Spinal cord (tissue), 9 donors: ENCODE measurements at regions not wholly inside any gene's neighbourhood (a gene's known extent, or its start where the extent isn't known, plus 50 kb on each side); places are given as distances from the start of the nearest gene placed in this dataset.

Source experiments
- DNase-seq, 6 donors: peaks; one replicate each; pipeline versions ENCODE4 v3.0.0 to v3.0.0-alpha.2; 2013 to 2015; ENCODE audit warnings: low spot score in 6 of 6, low read depth in 4 of 6
- H3K27ac ChIP-seq: one replicate; pipeline ENCODE4 v1.5.1; 2013; ENCODE audit warnings: low read depth, low read length, control low read depth
- H3K27me3 ChIP-seq: one replicate; pipeline ENCODE4 v1.6.1; 2013; ENCODE audit warnings: low read length; ENCODE audit not compliant: control insufficient read depth, insufficient read depth
- H3K36me3 ChIP-seq: one replicate; pipeline ENCODE4 v1.6.1; 2013; ENCODE audit warnings: low read length; ENCODE audit not compliant: control insufficient read depth, insufficient read depth
- H3K4me1 ChIP-seq: one replicate; pipeline ENCODE4 v1.6.1; 2013; ENCODE audit warnings: low read length; ENCODE audit not compliant: control insufficient read depth, insufficient read depth
- H3K4me3 ChIP-seq: one replicate; pipeline ENCODE4 v1.5.1; 2013; ENCODE audit warnings: low read depth, low read length, control low read depth
- H3K9me3 ChIP-seq: one replicate; pipeline ENCODE4 v1.6.1; 2013; ENCODE audit warnings: low read length; ENCODE audit not compliant: control insufficient read depth, insufficient read depth
- WGBS: methylation state at CpG from one replicate; pipeline ENCODE4 v1.1.5; 2013; ENCODE audit warnings: missing lambda C conversion rate; ENCODE audit not compliant: insufficient coverage; 5-methylcytosine and 5-hydroxymethylcytosine counted together
- donor health status: healthy.

DNA sequence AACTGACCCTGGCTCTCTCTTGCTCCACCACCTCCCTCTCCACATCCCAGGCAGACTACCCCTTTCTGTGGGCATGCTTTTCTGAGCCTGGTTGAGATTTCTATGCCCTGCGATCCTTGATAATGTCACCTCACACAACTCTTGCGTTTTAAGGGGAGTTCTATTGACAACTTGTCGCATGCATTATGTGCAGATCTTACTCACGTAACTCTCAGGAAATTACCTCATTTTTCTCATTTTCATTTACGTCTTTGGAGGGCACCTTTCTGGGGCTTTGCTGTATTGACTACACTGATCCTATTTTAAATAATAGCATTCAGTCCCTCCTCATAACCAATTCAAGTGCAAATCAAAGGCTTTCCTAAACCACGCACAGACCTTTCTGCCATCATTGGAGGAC lies 140.4 kb upstream of the WWC1 start:
- no peaks in the 10 kb centered on the region for H3K9me3 ChIP-seq
- peaks cover 18% of the 10 kb centered on the region for H3K4me1 ChIP-seq
- WGBS = 95% methylated on average over 4 of the region's 6 CpGs
- DNase-seq = no peak
- no peaks in the 10 kb centered on the region for H3K27me3 ChIP-seq
- H3K27ac ChIP-seq = no peak overlapping the region
- H3K4me3 ChIP-seq = no peak overlapping the region
- H3K36me3 ChIP-seq = no peaks in the 10 kb centered on the region

- no peak for DNase-seq
- H3K27me3 ChIP-seq = no peaks in the 10 kb centered on the region
- no peak overlapping the region for H3K27ac ChIP-seq
- 40% methylated on average over 1 of the region's 3 CpGs for WGBS
- H3K4me3 ChIP-seq = no peak overlapping the region
- H3K9me3 ChIP-seq = no peaks in the 10 kb centered on the region
- no peaks in the 10 kb centered on the region for H3K36me3 ChIP-seq
- H3K4me1 ChIP-seq = peaks cover 17% of the 10 kb centered on the region
Measured at GRCh38 chr5:168152660-168153059, 138.8 kb upstream of the WWC1 start.

DNA sequence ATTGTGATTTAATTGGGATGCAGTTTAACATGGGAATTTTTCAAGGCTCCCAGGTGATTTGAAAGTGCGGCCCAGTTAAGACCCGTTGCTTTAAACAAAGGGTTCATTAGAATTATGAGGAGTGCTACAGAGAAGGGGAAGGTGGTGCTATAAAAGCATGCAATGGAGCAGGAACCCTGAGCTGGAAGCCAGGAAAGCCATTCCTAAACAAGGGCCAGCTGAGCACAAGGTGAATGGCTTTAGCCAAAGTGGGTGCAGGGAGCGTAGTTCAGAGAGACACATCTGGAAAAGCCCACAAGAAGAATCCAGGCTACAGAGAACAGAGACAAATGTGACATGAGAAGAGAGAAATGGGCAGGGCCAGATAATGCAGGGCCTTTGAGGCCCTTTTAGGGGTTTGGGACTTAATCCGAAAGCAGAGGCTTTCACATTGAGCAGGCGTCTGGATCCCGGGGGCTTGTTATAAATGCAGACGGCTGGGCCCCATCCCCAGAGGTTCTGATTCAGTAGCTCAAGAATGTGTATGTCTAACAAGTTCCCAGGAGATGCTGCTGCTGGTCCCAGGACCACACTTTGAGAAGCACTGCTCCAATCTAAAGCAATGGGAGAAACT lies 138.1 kb upstream of the WWC1 start:
- Histone ChIP-seq H3K27ac (no peak overlapping the region), H3K4me1 (peaks cover 17% of the 10 kb centered on the region), H3K27me3 (no peaks in the 10 kb centered on the region), H3K36me3 (no peaks in the 10 kb centered on the region), H3K9me3 (no peaks in the 10 kb centered on the region), H3K4me3 (no peak overlapping the region)
- WGBS = 75% methylated on average over 7 of the region's 7 CpGs
- DNase-seq = no peak

DNA sequence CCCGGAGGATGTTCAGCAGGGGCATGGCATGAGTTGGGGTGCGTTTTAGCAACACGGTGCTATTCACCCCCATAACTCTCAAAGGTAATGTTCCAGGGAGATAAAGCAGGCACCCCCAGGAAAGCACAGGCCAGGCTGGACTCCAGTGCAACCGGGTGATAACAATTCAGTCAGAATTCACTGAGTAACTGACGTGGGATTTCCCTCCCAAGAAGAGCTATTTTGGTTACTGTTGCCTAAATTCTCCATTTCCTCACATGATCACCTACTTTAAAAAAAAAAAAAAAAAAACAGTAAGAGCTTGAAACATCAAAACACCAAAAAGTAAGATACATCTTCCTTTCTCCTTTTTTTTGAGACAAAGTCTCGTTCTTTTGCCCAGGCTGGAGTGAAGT lies 137.6 kb upstream of the WWC1 start:
- no peaks in the 10 kb centered on the region for H3K36me3 ChIP-seq
- DNase-seq = no peak
- WGBS = 97% methylated on average over 3 of the region's 6 CpGs
- peaks cover 16% of the 10 kb centered on the region for H3K4me1 ChIP-seq
- H3K27ac ChIP-seq = no peak overlapping the region
- H3K4me3 ChIP-seq = no peak overlapping the region
- no peaks in the 10 kb centered on the region for H3K27me3 ChIP-seq
- no peaks in the 10 kb centered on the region for H3K9me3 ChIP-seq

GRCh38 chr5:168155585-168155984 lies 135.9 kb upstream of the WWC1 start:
- no peak overlapping the region for H3K4me3 ChIP-seq
- no peaks in the 10 kb centered on the region for H3K9me3 ChIP-seq
- no peak overlapping the region for H3K27ac ChIP-seq
- DNase-seq = no peak
- 100% methylated on average over 1 of the region's 2 CpGs for WGBS
- H3K36me3 ChIP-seq = no peaks in the 10 kb centered on the region
- no peaks in the 10 kb centered on the region for H3K27me3 ChIP-seq
- peaks cover 7% of the 10 kb centered on the region for H3K4me1 ChIP-seq

GRCh38 chr5:168156170-168156569 lies 135.3 kb upstream of the WWC1 start:
- Histone ChIP-seq H3K27ac (no peak overlapping the region), H3K4me3 (no peak overlapping the region), H3K27me3 (no peaks in the 10 kb centered on the region), H3K4me1 (peaks cover 7% of the 10 kb centered on the region), H3K9me3 (no peaks in the 10 kb centered on the region), H3K36me3 (no peaks in the 10 kb centered on the region)
- WGBS = no CpG with 5 or more reads among the region's 1 CpG
- peak in 1 of 6 donors; percentile 35 for DNase-seq

GRCh38 chr5:168157141-168157540 lies 134.3 kb upstream of the WWC1 start:
- Histone ChIP-seq H3K27me3 (no peaks in the 10 kb centered on the region), H3K9me3 (no peaks in the 10 kb centered on the region), H3K4me1 (peaks cover 8% of the 10 kb centered on the region), H3K4me3 (no peak overlapping the region), H3K27ac (no peak overlapping the region), H3K36me3 (no peaks in the 10 kb centered on the region)
- no peak for DNase-seq
- 86% methylated on average over 2 of the region's 2 CpGs for WGBS

- DNase-seq = peak in 2 of 6 donors; percentile 54 to 77
- WGBS = 21% methylated on average over 2 of the region's 3 CpGs
Measured at GRCh38 chr5:168159425-168159824, 132.0 kb upstream of the WWC1 start.

GRCh38 chr5:168162464-168162863 lies 129.0 kb upstream of the WWC1 start:
- no peak overlapping the region for H3K27ac ChIP-seq
- no peaks in the 10 kb centered on the region for H3K27me3 ChIP-seq
- no peaks in the 10 kb centered on the region for H3K9me3 ChIP-seq
- H3K4me1 ChIP-seq = peaks cover 32% of the 10 kb centered on the region
- WGBS = 46% methylated on average over 7 of the region's 16 CpGs
- peak in 2 of 6 donors; percentile 60 to 95 for DNase-seq
- H3K36me3 ChIP-seq = peaks cover 3% of the 10 kb centered on the region
- H3K4me3 ChIP-seq = no peak overlapping the region

More at GRCh38 chr5:168159425-168159824, 132.0 kb upstream of the WWC1 start:
- H3K27me3 ChIP-seq = no peaks in the 10 kb centered on the region
- H3K9me3 ChIP-seq = no peaks in the 10 kb centered on the region
- H3K4me1 ChIP-seq = peaks cover 20% of the 10 kb centered on the region
- H3K4me3 ChIP-seq = no peak overlapping the region
- no peak overlapping the region for H3K27ac ChIP-seq
- H3K36me3 ChIP-seq = peaks cover 3% of the 10 kb centered on the region

- Histone ChIP-seq H3K27ac (no peak overlapping the region), H3K27me3 (no peaks in the 10 kb centered on the region), H3K4me1 (peaks cover 34% of the 10 kb centered on the region), H3K9me3 (no peaks in the 10 kb centered on the region), H3K36me3 (peaks cover 3% of the 10 kb centered on the region), H3K4me3 (no peak overlapping the region)
- peak in 2 of 6 donors; percentile 60 to 62 for DNase-seq
- WGBS = 80% methylated on average over 2 of the region's 3 CpGs
Measured at GRCh38 chr5:168163966-168164365, 127.5 kb upstream of the WWC1 start.
